WERI-Rb-1 (cell line): ENCODE measurements at regions not wholly inside any gene's neighbourhood (a gene's known extent, or its start where the extent isn't known, plus 50 kb on each side); places are given as distances from the start of the nearest gene placed in this dataset.

Experiments used
- DNase-seq: peaks from one replicate; pipeline ENCODE4 v3.0.0-alpha.2; 2020
- H3K27ac ChIP-seq: fragments of 250-450 bp; sonication (Bioruptor Pico); 2 replicates; pipeline ENCODE4 v1.5.1; 2020; ENCODE audit warnings: mild to moderate bottlenecking, moderate library complexity
- H3K27me3 ChIP-seq: fragments of 250-450 bp; sonication (Bioruptor Pico); 2 replicates; pipeline ENCODE4 v1.5.1; 2021; ENCODE audit warnings: mild to moderate bottlenecking, low read depth, moderate library complexity; ENCODE audit not compliant: insufficient read depth, severe bottlenecking
- H3K36me3 ChIP-seq: fragments of 250-450 bp; sonication (Bioruptor Pico); 2 replicates; pipeline ENCODE4 v1.5.1; 2020; ENCODE audit warnings: mild to moderate bottlenecking, moderate library complexity
- H3K4me3 ChIP-seq: 2 replicates; pipeline ENCODE4 v1.5.1; 2011; ENCODE audit warnings: low read depth, mild to moderate bottlenecking, control low read depth, low read length
- H3K9me3 ChIP-seq: fragments of 250-450 bp; sonication (Bioruptor Pico); 2 replicates; pipeline ENCODE4 v1.5.1; 2021; ENCODE audit warnings: mild to moderate bottlenecking, moderate library complexity; ENCODE audit not compliant: severe bottlenecking
- TF ChIP-seq, protein P1 (sequence below): IDR thresholded peaks from 2 replicates; pipeline ENCODE4 v1.5.1; 2011; ENCODE audit warnings: low read depth, mild to moderate bottlenecking, control low read depth, inconsistent platforms, low read length

DNA sequence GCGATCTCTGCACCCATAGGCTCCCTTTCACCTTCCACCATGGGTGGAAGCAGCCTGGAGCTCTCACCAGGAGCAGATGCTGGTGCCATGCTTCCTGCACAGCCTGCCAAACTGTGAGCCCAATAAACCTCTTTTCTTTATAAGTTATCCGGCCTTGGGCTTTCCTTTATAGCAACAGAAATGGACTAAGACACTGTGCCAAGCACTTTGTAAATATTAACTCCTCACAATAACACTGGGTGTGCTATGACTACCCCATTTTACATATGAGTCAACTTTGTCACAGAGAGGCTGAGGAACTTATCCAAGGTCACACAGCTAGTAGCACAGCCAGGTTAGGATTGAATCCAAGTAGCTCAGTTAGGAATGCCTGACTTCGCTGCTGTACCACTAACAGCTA, 79.7 kb upstream of the KCNMA1 start:
- no peak overlapping the region for H3K4me3 ChIP-seq
- H3K27ac ChIP-seq: no peak overlapping the region
- H3K9me3 ChIP-seq: no peaks in the 10 kb centered on the region
- TF ChIP-seq, protein P1, sequence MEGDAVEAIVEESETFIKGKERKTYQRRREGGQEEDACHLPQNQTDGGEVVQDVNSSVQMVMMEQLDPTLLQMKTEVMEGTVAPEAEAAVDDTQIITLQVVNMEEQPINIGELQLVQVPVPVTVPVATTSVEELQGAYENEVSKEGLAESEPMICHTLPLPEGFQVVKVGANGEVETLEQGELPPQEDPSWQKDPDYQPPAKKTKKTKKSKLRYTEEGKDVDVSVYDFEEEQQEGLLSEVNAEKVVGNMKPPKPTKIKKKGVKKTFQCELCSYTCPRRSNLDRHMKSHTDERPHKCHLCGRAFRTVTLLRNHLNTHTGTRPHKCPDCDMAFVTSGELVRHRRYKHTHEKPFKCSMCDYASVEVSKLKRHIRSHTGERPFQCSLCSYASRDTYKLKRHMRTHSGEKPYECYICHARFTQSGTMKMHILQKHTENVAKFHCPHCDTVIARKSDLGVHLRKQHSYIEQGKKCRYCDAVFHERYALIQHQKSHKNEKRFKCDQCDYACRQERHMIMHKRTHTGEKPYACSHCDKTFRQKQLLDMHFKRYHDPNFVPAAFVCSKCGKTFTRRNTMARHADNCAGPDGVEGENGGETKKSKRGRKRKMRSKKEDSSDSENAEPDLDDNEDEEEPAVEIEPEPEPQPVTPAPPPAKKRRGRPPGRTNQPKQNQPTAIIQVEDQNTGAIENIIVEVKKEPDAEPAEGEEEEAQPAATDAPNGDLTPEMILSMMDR: no peak
- no peaks in the 10 kb centered on the region for H3K36me3 ChIP-seq
- H3K27me3 ChIP-seq: no peaks in the 10 kb centered on the region
- no peak for DNase-seq

DNA sequence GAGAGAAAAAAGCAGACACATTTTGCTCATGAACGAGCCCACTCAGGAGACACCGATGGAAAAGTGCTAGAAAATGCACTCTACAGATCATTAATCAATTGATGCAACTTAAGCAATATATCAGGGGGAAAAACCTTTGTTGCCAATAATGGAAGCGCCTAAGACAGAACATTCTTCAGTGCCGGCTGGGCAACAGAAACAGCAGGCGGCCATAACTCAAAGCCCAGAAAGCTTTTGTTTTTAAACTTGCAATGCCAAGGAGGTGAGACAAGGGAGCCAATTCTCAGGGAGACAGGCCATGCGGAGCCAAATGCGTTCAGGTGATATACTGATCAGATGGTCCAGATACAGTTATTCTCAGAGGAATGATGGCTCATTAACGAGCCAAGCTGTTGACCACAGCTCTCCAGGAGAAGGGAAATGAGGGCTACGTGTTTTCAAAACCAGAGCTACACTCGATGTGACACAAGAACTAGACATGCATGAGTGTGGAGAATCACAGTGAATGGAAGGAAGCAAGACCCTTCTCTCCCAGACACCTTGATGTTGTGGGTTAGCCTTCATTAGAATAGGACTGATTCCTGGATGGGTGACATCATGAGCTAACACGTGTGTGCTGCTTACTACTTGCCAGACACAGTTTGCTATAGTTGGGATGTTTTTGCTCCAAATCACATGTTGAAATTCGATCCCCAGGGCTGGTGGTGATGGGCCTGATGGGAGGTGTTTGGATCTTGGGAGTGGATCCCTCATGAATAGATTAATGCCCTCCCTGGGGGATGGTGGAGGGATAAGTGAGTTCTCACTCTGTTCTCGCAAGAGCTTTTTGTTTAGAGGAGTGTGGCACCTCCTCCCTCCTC, 79.1 kb upstream of the KCNMA1 start:
- no peak for DNase-seq
- no peaks in the 10 kb centered on the region for H3K36me3 ChIP-seq
- H3K9me3 ChIP-seq: no peaks in the 10 kb centered on the region
- H3K4me3 ChIP-seq: no peak overlapping the region
- H3K27ac ChIP-seq: no peak overlapping the region
- TF ChIP-seq, protein P1: no peak
- no peaks in the 10 kb centered on the region for H3K27me3 ChIP-seq

DNA sequence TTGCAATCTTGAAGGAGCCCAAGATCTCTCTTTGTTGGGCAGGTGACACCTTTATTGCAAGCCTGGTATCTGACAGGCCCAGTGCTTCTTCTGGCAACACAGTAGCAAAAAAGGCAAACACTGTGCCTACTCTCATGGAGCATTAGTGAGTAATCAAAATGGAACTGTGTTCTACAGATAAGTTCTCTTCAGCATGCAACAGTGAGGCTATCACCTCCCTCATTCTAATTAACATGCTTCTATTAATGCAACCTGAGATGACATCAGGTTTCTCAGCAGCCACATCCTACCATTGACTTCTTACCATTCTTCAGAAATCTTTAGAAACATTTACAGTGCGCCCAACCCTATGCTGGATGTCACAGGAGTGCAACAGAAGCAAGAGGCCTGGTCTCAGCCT, 77.9 kb upstream of the KCNMA1 start:
- H3K4me3 ChIP-seq: no peak overlapping the region
- H3K27ac ChIP-seq: no peak overlapping the region
- no peaks in the 10 kb centered on the region for H3K36me3 ChIP-seq
- TF ChIP-seq, protein P1: no peak
- no peaks in the 10 kb centered on the region for H3K9me3 ChIP-seq
- no peaks in the 10 kb centered on the region for H3K27me3 ChIP-seq
- no peak for DNase-seq

DNA sequence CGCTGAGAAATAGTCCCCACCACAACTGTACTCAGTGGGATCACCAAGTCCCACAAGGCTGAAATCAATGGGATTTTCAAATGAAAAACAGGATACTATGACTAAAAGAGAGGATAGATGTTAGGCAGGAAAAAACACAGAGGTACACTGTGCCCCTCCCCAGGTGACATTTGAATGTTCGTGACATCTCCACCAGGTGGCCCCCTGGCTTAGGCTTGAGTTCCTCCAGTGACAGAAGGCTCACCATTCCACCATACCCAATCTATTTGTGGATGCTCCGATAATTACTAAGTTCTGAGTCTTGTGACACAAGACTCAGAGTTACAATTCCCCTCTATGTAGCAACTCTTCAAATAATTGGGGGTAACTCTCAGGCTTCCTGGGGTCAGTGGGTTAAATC, 77.5 kb upstream of the KCNMA1 start:
- peak; percentile 64 for DNase-seq
- TF ChIP-seq, protein P1: peak; percentile 74
- H3K9me3 ChIP-seq: no peaks in the 10 kb centered on the region
- H3K27ac ChIP-seq: no peak overlapping the region
- H3K27me3 ChIP-seq: no peaks in the 10 kb centered on the region
- no peak overlapping the region for H3K4me3 ChIP-seq
- no peaks in the 10 kb centered on the region for H3K36me3 ChIP-seq

DNA sequence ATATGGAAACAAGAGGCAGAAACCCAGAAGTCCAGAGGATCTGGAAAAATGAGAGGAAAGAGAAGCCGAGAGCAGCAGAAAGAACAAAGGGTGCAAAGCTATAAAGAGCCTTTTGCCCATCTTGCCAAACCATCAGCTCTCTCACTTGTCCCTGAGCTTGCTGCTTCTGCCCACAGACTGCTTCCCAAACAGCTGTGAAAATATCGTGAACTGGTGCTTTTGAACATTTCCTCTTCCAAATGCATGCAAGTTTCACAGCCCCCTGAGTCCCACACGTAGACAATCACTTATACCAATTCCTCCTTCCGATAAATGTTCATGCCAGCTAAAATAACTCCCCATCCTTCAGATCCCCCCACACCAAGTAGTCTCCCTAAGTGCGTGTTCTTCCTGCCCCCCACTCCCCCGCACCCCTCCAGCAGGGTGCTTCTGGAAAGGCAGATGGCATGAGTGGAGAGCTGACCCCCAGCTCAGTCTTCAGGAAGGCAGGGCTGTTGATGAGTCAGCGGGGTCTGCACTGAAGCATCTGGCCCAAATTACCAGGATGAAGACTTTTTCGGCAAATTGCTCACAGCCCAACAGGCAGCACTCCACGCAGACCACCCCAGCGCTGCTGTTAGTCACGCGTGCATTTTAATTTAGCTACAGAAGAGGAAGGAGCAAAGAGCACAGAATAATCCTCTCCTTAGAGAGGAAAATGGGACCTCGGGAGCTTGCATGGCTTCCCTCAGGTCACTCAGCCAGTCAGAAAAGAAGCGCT, 76.1 kb upstream of the KCNMA1 start:
- H3K27me3 ChIP-seq: no peaks in the 10 kb centered on the region
- no peak for DNase-seq
- H3K9me3 ChIP-seq: no peaks in the 10 kb centered on the region
- no peak overlapping the region for H3K4me3 ChIP-seq
- TF ChIP-seq, protein P1: no peak
- no peak overlapping the region for H3K27ac ChIP-seq
- H3K36me3 ChIP-seq: no peaks in the 10 kb centered on the region
